ENCODE measurements at regions not wholly inside any gene's neighbourhood (a gene's known extent, or its start where the extent isn't known, plus 50 kb on each side); places are given as distances from the start of the nearest gene placed in this dataset.

DNA sequence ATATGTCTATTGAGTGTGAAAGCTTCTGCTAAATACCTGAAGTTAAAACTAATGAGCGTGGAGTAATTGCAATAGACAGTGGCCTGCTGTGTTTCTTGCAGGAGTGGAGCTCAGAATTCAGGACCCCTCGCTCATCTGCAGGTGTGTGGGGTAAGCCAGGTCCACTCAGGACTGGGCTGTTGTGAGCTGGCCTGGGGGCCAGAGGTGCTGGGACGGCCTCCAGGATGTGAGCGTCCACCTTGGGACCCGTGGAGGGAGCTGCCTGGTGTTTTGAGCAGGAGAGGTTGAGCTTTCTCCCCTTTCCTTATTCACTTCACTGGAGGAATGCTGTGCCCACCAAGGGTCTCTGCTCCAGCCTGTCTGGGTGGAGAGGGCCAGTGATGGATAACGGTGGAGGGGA lies 681.2 kb downstream of the BRD1 start:
- Histone ChIP-seq H3K9ac (ENCODE audit: low read length in 2 of 2) (no peak overlapping the region), H3K4me1 (ENCODE audit: control insufficient read depth, insufficient read depth, low read length) (no peaks in the 10 kb centered on the region), H3K4me3 (ENCODE audit: low read length in 2 of 2) (no peak overlapping the region), H3K27ac (ENCODE audit: low read length) (no peak overlapping the region), H3K36me3 (ENCODE audit: control insufficient read depth in 2 of 2, insufficient read depth in 2 of 2, low read length in 2 of 2) (no peaks in the 10 kb centered on the region), H3K27me3 (ENCODE audit: control insufficient read depth in 1 of 2, insufficient read depth in 2 of 2, low read length in 2 of 2) (peaks cover 3 to 10% of the 10 kb centered on the region in 2 donors), H3K9me3 (ENCODE audit: control insufficient read depth in 2 of 2, low read length in 2 of 2) (no peaks in the 10 kb centered on the region)

- Histone ChIP-seq H3K27ac (ENCODE audit: low read length) (no peak overlapping the region), H3K27me3 (ENCODE audit: control insufficient read depth in 1 of 2, insufficient read depth in 2 of 2, low read length in 2 of 2) (peaks cover 3 to 12% of the 10 kb centered on the region in 2 donors)
Observed at GRCh38 chr22:49143812-49144211, 683.9 kb downstream of the BRD1 start.

DNA sequence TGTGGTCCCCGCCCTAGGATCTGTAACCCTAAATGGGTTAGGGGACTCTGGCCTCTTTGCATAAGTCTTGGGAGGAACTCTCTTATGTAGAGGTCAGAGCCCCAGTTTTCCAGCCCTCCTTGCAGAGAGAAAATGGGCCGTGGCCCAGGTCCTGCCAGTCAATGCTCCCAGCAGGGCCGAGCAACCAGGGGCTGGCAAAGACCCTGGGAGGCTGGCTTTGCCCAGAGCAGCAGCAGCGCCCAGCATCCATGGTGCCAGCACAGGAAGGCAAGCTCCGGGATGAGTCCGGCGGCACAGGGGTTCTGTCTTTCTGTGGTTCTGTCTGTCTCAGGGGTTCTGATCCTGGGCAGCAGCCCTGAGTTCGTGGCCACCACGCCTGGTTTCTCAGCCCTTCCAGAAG lies 684.8 kb downstream of the BRD1 start:
- Histone ChIP-seq H3K9me3 (ENCODE audit: control insufficient read depth in 2 of 2, low read length in 2 of 2) (no peaks in the 10 kb centered on the region), H3K36me3 (ENCODE audit: control insufficient read depth in 2 of 2, insufficient read depth in 2 of 2, low read length in 2 of 2) (no peaks in the 10 kb centered on the region), H3K27ac (ENCODE audit: low read length) (no peak overlapping the region), H3K27me3 (ENCODE audit: control insufficient read depth in 1 of 2, insufficient read depth in 2 of 2, low read length in 2 of 2) (peaks cover 3 to 12% of the 10 kb centered on the region in 2 donors), H3K9ac (ENCODE audit: low read length in 2 of 2) (no peak overlapping the region), H3K4me1 (ENCODE audit: control insufficient read depth, insufficient read depth, low read length) (no peaks in the 10 kb centered on the region), H3K4me3 (ENCODE audit: low read length in 2 of 2) (no peak overlapping the region)

More at GRCh38 chr22:49143812-49144211, 683.9 kb downstream of the BRD1 start:
- no peak overlapping the region for H3K4me3 ChIP-seq (ENCODE audit: low read length in 2 of 2)
- no peaks in the 10 kb centered on the region for H3K9me3 ChIP-seq (ENCODE audit: control insufficient read depth in 2 of 2, low read length in 2 of 2)
- H3K36me3 ChIP-seq (ENCODE audit: control insufficient read depth in 2 of 2, insufficient read depth in 2 of 2, low read length in 2 of 2) = no peaks in the 10 kb centered on the region
- H3K4me1 ChIP-seq (ENCODE audit: control insufficient read depth, insufficient read depth, low read length) = no peaks in the 10 kb centered on the region
- no peak overlapping the region for H3K9ac ChIP-seq (ENCODE audit: low read length in 2 of 2)

DNA sequence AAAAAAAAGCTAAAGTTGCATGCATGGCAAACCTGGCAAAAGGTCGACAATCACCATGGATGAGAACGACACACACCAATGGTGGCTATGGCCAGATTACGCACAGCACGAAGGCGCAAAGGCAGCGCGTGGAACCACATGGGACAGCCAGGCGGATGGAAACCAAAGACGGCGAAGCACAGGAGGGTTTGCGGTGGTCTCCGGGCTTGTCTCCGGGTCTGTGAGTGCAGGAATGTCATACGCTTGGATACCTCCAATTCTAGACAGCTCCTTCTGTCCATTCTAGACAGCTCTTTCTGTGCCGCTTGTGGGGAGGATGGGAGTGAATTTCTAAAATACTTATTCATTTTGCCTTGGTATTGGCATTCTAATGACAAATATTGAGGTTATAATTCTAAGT lies 685.4 kb downstream of the BRD1 start:
- H3K27ac ChIP-seq (ENCODE audit: low read length) = no peak overlapping the region
- no peaks in the 10 kb centered on the region for H3K36me3 ChIP-seq (ENCODE audit: control insufficient read depth in 2 of 2, insufficient read depth in 2 of 2, low read length in 2 of 2)
- H3K9me3 ChIP-seq (ENCODE audit: control insufficient read depth in 2 of 2, low read length in 2 of 2) = no peaks in the 10 kb centered on the region
- no peak overlapping the region for H3K4me3 ChIP-seq (ENCODE audit: low read length in 2 of 2)
- peaks cover 3 to 12% of the 10 kb centered on the region in 2 donors for H3K27me3 ChIP-seq (ENCODE audit: control insufficient read depth in 1 of 2, insufficient read depth in 2 of 2, low read length in 2 of 2)
- no peaks in the 10 kb centered on the region for H3K4me1 ChIP-seq (ENCODE audit: control insufficient read depth, insufficient read depth, low read length)
- H3K9ac ChIP-seq (ENCODE audit: low read length in 2 of 2) = no peak overlapping the region

DNA sequence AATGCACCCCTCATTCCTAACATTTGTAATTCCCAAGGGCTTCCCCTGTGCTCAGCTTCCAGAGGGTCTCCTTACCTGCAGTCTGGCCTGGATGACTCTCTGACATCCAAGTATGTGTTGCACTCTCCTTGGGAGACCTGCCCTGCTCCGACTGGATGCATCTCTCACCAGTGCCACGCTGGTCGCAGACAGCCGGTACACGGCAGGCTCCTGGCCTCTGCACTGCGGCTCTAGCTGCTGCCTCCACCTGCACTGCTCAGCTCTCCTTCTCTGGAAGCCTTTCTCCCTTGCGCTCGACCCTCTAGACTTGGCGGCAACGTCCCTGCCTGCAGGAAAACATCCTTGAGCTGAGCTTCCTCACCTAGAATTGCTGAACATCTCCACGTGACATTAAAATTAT lies 685.9 kb downstream of the BRD1 start:
- Histone ChIP-seq H3K27ac (ENCODE audit: low read length) (no peak overlapping the region), H3K27me3 (ENCODE audit: control insufficient read depth in 1 of 2, insufficient read depth in 2 of 2, low read length in 2 of 2) (peaks cover 2 to 12% of the 10 kb centered on the region in 2 donors), H3K9me3 (ENCODE audit: control insufficient read depth in 2 of 2, low read length in 2 of 2) (no peaks in the 10 kb centered on the region), H3K4me3 (ENCODE audit: low read length in 2 of 2) (no peak overlapping the region), H3K4me1 (ENCODE audit: control insufficient read depth, insufficient read depth, low read length) (no peaks in the 10 kb centered on the region), H3K36me3 (ENCODE audit: control insufficient read depth in 2 of 2, insufficient read depth in 2 of 2, low read length in 2 of 2) (no peaks in the 10 kb centered on the region), H3K9ac (ENCODE audit: low read length in 2 of 2) (no peak overlapping the region)

- Histone ChIP-seq H3K9ac (ENCODE audit: low read length in 2 of 2) (no peak overlapping the region), H3K36me3 (ENCODE audit: control insufficient read depth in 2 of 2, insufficient read depth in 2 of 2, low read length in 2 of 2) (no peaks in the 10 kb centered on the region), H3K27me3 (ENCODE audit: control insufficient read depth in 1 of 2, insufficient read depth in 2 of 2, low read length in 2 of 2) (peaks cover 0 to 12% of the 10 kb centered on the region in 2 donors), H3K4me3 (ENCODE audit: low read length in 2 of 2) (no peak overlapping the region), H3K4me1 (ENCODE audit: control insufficient read depth, insufficient read depth, low read length) (no peaks in the 10 kb centered on the region), H3K27ac (ENCODE audit: low read length) (no peak overlapping the region), H3K9me3 (ENCODE audit: control insufficient read depth in 2 of 2, low read length in 2 of 2) (no peaks in the 10 kb centered on the region)
Observed at GRCh38 chr22:49140911-49141665, 686.6 kb downstream of the BRD1 start.

GRCh38 chr22:49139492-49140151 lies 688.1 kb downstream of the BRD1 start:
- no peaks in the 10 kb centered on the region for H3K9me3 ChIP-seq (ENCODE audit: control insufficient read depth in 2 of 2, low read length in 2 of 2)

GRCh38 chr22:49138250-49138790 lies 689.4 kb downstream of the BRD1 start:
- Histone ChIP-seq H3K4me1 (ENCODE audit: control insufficient read depth, insufficient read depth, low read length) (no peaks in the 10 kb centered on the region), H3K9ac (ENCODE audit: low read length in 2 of 2) (no peak overlapping the region)

More at GRCh38 chr22:49139492-49140151, 688.1 kb downstream of the BRD1 start:
- Histone ChIP-seq H3K27ac (ENCODE audit: low read length) (no peak overlapping the region), H3K4me1 (ENCODE audit: control insufficient read depth, insufficient read depth, low read length) (no peaks in the 10 kb centered on the region), H3K9ac (ENCODE audit: low read length in 2 of 2) (no peak overlapping the region), H3K4me3 (ENCODE audit: low read length in 2 of 2) (no peak overlapping the region), H3K36me3 (ENCODE audit: control insufficient read depth in 2 of 2, insufficient read depth in 2 of 2, low read length in 2 of 2) (no peaks in the 10 kb centered on the region), H3K27me3 (ENCODE audit: control insufficient read depth in 1 of 2, insufficient read depth in 2 of 2, low read length in 2 of 2) (peaks cover 0 to 12% of the 10 kb centered on the region in 2 donors)

DNA sequence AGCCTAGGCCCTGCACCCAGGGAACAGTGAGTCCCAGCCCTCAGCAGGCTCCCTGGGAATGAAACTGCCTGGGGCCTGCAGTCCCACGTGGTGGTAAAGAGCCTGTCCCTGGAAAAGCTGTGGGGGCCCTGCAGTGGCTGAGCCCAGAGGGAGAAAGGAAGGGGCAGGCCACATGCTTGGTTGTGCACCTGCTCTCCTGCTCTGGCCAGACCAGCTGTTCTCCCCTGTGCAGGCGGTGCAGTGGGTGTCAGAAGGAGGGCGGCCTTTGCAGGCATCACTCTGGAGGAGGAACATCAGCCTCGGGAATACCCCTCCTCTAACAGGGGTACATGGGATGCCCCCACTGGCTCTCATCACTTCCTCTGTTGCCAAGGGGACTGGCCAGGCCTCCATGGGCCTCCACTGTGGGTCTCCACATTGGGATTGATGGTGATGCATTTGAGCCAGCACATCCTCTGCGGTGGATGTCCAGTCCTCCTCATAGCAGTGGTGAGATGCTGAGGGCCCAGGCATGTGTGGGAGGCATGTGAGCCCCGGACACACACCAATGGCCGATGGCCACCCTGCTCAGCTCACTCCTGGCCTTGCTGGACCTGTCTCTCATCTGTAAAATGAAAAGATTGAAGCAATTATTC lies 690.4 kb downstream of the BRD1 start:
- Histone ChIP-seq H3K36me3 (ENCODE audit: control insufficient read depth in 2 of 2, insufficient read depth in 2 of 2, low read length in 2 of 2) (no peaks in the 10 kb centered on the region), H3K27me3 (ENCODE audit: control insufficient read depth in 1 of 2, insufficient read depth in 2 of 2, low read length in 2 of 2) (peaks cover 4 to 18% of the 10 kb centered on the region in 2 donors), H3K4me1 (ENCODE audit: control insufficient read depth, insufficient read depth, low read length) (no peaks in the 10 kb centered on the region), H3K9me3 (ENCODE audit: control insufficient read depth in 2 of 2, low read length in 2 of 2) (no peaks in the 10 kb centered on the region), H3K9ac (ENCODE audit: low read length in 2 of 2) (no peak overlapping the region), H3K4me3 (ENCODE audit: low read length in 2 of 2) (no peak overlapping the region), H3K27ac (ENCODE audit: low read length) (no peak overlapping the region)

More at GRCh38 chr22:49138250-49138790, 689.4 kb downstream of the BRD1 start:
- H3K9me3 ChIP-seq (ENCODE audit: control insufficient read depth in 2 of 2, low read length in 2 of 2) = no peaks in the 10 kb centered on the region
- H3K4me3 ChIP-seq (ENCODE audit: low read length in 2 of 2) = no peak overlapping the region
- H3K27ac ChIP-seq (ENCODE audit: low read length) = no peak overlapping the region
- H3K36me3 ChIP-seq (ENCODE audit: control insufficient read depth in 2 of 2, insufficient read depth in 2 of 2, low read length in 2 of 2) = no peaks in the 10 kb centered on the region
- peaks cover 3 to 17% of the 10 kb centered on the region in 2 donors for H3K27me3 ChIP-seq (ENCODE audit: control insufficient read depth in 1 of 2, insufficient read depth in 2 of 2, low read length in 2 of 2)

GRCh38 chr22:49136816-49137180 lies 690.9 kb downstream of the BRD1 start:
- Histone ChIP-seq H3K36me3 (ENCODE audit: control insufficient read depth in 2 of 2, insufficient read depth in 2 of 2, low read length in 2 of 2) (no peaks in the 10 kb centered on the region), H3K9me3 (ENCODE audit: control insufficient read depth in 2 of 2, low read length in 2 of 2) (no peaks in the 10 kb centered on the region), H3K27ac (ENCODE audit: low read length) (no peak overlapping the region), H3K9ac (ENCODE audit: low read length in 2 of 2) (no peak overlapping the region), H3K4me1 (ENCODE audit: control insufficient read depth, insufficient read depth, low read length) (no peaks in the 10 kb centered on the region), H3K27me3 (ENCODE audit: control insufficient read depth in 1 of 2, insufficient read depth in 2 of 2, low read length in 2 of 2) (peaks cover 4 to 16% of the 10 kb centered on the region in 2 donors), H3K4me3 (ENCODE audit: low read length in 2 of 2) (no peak overlapping the region)

All from stomach smooth muscle (tissue), 2 donors.